HG03520 (cell line): ENCODE measurements at regions not wholly inside any gene's neighbourhood (a gene's known extent, or its start where the extent isn't known, plus 50 kb on each side); places are given as distances from the start of the nearest gene placed in this dataset.
"Not testable (repeated sequence)": the region's sequence is repeated elsewhere in the genome, so short reads cannot be mapped to it uniquely, and the experiment has no call there.

ENCODE experiments used
- ATAC-seq: cut with Tn5 transposase; IDR thresholded peaks from one replicate; pipeline ENCODE4 v1.9.1; 2021; ENCODE audit warnings: mild to moderate bottlenecking, moderate library complexity; ENCODE audit not compliant: unreplicated experiment

DNA sequence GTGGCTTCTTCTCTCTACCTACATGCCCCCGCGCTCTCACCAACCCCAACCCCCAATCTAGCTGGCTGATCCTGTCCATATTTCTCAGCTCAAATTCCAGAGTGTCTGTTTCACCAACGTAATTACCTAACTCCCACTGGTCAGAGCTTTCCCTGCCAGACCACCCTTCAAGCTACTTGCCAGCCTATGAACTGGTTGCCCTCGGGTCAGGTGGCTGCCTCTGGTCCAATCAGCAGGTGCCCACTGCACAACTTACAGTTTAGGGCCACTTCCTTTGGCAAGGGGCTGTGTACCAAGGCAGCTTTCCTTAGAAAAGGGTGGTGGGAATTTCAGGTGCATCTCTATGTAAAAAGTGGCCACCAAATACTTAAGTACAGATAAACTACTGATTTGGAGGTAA, 92.2 kb upstream of the SLC30A5 start:
- no peak for ATAC-seq

- ATAC-seq: no peak
Measured at GRCh38 chr5:69004127-69004526, 89.7 kb upstream of the SLC30A5 start.

GRCh38 chr5:69004676-69005075, 89.1 kb upstream of the SLC30A5 start:
- no peak for ATAC-seq

DNA sequence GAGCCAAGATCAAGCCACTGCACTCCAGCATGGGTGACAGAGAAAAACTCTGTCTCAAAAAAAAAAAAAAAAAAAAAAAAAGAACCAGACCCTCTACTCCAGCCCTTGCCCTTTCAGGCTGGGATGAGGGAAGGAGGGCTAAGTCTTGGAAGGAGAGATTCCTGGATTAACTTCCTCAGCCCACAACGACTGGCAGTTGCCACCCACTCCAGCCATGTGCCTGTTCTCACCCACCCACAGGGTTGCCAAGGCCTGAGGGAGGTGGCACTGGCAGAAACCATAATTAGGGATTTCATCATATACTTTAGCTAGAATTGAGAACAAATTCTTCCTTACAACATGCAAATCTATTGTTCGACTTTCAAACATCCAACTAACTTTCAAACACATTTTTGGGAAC, 87.8 kb upstream of the SLC30A5 start:
- ATAC-seq: no peak

GRCh38 chr5:69007163-69007562, 86.7 kb upstream of the SLC30A5 start:
- no peak for ATAC-seq

- ATAC-seq: peak; percentile 71
Measured at GRCh38 chr5:69007726-69008368, 86.0 kb upstream of the SLC30A5 start.

DNA sequence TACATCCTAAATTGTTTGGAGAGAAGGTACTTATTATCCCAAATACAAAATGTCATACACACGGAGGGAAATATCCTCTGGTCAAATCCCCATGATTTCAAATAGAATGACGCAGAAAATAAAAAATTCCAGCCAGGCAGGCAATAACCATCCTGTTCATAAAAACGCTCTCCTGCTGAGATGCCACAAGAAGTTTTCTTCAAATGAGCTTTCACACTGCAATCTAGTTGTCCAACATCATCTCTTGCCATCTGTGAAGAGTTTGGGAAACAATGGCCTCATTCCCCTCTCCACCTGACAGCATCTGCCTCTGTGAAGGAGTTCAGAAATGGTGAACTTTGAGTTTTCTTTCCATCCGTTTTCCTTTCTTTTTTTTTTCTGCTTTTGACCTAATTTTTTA, 83.3 kb upstream of the SLC30A5 start:
- ATAC-seq: no peak

DNA sequence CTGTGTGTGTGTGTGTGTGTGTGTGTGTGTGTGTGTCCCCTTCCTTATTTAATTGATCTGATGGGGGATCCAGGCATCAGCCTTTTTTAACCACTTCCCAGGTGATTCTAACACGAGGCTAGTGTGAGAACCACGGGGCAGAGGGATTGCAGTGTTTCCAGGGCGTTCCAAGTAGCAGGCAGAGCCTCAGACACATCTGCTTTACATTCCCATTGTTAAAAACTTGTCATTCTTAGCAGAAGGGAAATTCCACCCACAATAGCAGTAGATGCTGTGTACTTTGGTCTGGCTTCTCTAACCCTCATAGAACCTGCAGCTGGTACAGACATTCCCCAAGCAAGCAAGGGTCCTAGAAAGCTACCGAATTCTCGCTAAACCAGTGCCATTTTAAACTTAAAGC, 81.9 kb upstream of the SLC30A5 start:
- no peak for ATAC-seq

DNA sequence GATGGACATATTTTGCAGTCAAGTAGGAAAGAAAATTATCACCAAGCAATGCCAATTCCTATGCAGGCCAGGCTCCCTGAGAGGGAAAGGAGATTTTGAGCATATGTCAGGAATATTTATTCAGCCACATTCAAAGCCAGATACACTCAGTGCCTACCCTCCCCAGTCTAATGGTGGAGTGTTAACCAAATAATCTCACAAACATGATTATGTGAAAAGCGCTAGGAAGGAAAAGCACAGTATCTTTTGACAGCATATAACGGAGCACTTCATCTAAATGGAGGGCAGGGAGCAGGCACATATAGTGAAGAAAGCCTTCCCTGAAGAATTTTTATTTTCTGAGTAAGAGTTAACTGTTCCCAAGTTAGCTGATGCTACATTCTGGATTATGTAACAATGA, 80.3 kb upstream of the SLC30A5 start:
- no peak for ATAC-seq

GRCh38 chr5:69014007-69014406, 79.8 kb upstream of the SLC30A5 start:
- ATAC-seq: not testable (repeated sequence)

DNA sequence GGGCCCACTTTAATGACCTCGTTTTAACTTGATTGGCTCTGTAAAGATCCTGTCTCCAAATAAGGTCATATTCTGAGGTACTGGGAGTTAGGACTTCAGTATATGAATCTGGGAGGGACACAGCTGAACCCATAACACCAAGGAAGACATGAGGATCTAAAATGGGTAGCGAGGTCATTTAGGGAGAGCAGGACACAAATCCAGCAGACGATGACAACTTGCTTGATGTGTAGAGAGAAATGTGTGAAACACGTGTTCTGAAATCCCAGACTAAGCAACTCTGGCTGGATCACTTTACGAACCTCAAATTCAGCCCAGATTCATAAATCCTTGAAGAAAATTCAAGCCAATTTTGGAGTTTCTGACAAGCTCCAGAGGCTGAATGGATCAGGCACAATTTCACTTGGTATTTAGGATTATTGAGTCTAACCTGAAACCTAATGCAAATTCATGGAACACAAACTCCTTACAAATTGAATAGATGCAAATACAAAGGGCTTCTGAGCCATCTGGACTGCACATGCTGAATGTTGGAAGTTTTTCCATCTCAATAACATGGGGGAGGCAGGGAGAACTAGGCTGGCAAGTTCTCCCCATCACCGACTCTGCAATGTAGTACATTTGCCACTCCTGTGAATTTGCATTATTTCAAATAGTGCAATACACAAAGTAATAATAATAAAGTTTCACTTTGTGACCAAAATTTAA, 74.0 kb upstream of the SLC30A5 start:
- no peak for ATAC-seq

GRCh38 chr5:69024241-69024651, 69.6 kb upstream of the SLC30A5 start:
- ATAC-seq: no peak

DNA sequence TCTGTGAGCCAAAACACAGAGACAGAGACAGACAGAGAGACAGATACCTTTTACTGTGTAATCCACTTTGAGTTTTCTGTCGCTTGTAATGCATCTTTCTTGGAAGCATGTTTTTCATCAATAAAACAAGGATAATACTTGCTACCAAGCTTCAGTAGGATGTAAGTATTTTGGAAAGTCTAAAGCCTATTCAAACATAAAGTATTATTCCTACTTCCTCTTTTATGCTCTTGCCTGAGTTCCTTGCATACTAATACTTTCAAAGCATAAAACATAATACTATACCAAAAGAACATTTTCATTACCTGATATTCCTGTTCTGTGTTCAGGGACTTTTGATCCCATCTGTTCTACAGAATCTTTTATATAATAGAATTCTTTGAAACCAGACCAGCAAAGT, 64.5 kb upstream of the SLC30A5 start:
- no peak for ATAC-seq

DNA sequence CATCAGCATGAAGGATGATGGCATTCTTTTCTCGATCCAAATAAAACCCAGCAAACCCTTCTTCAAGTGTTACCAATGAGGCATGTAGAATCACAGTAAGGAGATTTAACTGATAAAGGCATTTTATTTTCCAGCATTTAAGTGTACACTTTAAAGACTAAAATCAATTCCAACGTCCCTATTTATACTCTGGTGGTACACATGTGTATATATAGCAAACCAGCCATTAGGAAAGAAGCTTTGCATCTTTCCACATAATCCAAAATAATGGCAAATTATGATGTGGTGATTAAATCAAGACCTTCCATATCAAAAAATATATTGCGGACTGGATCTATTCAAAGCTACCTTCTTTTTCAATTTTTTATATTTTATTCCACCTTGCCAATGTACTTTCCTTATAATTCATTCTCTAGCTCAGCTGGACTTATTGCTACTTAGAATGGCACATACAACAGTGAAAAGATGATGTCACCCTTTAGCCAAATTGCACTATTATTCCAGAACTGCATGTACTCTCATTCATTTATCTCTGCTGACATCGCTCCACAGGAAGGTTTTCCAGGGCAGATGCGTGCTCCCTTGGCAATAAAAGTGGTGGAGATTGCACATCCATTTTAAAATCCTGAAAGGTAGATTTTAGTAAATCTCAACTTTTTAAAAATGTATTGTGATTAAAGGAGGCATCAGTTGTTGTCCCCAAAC, 63.3 kb upstream of the SLC30A5 start:
- no peak for ATAC-seq

DNA sequence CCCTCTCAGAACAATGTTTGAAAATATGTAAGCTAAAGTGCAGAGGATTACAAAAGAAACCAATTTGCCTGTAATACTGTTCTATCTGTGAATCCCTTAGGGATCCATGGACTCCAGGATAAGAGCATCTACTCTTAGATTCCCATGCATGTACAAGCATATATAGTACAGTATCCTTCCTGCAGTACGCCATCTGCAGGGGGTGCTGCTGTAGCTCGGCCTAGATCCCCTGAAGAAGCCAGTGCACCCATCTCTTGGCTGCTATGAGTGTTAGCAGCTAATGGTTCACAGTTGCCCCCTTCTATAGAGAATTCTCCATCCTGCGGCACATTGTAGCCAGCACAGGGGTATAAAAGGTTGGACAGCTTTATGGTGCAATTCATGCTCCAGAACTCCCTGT, 61.8 kb upstream of the SLC30A5 start:
- ATAC-seq: no peak

GRCh38 chr5:69033690-69034089, 60.1 kb upstream of the SLC30A5 start:
- no peak for ATAC-seq

DNA sequence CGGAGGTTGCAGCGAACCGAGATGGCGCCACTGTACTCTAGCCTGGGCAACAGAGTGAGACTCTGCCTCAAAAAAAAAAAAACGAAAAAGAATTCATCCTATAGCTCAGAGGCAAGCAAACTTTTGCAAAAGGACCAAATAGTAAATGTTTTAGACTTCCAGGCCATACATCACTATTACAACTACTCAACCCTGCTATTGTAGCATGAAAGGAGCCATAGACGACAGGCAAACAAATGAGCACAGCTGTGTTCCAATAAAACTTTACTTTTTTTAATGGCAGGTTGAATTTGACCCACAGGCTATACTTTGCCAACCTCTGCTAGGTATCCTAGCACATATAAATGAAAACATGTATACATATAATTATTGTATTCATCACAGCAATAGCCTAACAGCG, 58.9 kb upstream of the SLC30A5 start:
- no peak for ATAC-seq

DNA sequence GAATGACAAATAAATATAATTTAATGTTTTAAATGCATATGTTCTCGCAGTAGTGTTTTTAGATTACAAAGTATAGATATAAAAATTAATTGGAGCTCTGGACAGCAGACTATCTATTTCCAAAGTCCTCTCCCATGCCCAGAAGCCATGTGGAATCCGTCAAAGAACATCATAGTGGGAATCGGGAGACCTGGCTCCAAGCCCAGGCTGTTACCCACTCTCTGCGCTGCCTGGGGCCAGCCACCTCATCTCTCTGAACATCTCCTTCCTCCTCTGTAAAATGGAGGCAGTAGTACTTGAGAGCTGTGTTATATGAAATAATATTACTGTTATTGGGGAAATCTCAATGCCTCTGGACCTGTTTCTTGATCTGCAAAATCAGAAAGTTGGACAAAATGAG, 58.1 kb upstream of the SLC30A5 start:
- ATAC-seq: no peak

DNA sequence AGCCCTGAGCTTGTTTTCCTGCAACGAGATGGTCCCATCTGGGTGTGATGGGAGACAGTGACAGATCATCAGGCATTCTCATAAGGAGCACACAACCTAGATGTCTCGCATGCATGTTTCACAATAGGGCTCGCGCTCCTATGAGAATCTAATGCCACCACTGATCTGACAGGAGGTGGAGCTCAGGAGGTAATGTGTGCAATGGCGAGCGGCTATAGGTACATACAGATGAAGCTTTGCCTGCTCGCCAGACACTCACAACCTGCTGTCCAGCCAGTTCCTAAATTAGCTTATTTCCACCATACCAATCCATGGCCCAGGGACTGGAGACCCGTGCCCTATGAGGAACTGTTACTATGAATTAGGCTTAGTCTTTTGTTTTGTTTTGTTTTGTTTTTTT, 55.3 kb upstream of the SLC30A5 start:
- no peak for ATAC-seq

DNA sequence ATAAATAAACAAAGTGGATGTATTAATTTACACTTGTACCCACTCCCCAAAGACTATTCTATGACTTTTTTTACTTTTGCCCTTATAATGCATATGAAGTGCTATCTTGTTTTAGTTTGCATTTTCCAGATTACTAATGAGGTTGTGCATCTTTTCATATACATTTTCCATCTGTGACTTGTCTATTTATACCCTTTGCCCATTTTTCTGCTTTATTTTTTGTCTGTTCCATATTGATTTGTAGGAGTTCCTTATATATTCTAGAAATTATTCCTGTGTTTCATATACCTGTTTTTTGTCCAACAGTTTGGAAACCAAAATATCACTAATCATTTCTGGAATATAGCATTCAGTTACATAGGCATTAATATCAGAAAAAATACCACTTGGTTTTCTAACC, 54.0 kb upstream of the SLC30A5 start:
- ATAC-seq: no peak

GRCh38 chr5:69042500-69042899, 51.3 kb upstream of the SLC30A5 start:
- ATAC-seq: peak; percentile 32
